ENCODE measurements at regions not wholly inside any gene's neighbourhood (a gene's known extent, or its start where the extent isn't known, plus 50 kb on each side); places are given as distances from the start of the nearest gene placed in this dataset.

- no peak overlapping the region for H3K4me3 ChIP-seq (ENCODE audit: low read depth, low read length)
- no peak for TF ChIP-seq CTCF (conservative IDR thresholded peaks at IDR 0.05; ENCODE audit: low read depth, low read length)
- DNase-seq (ENCODE audit: low read depth), result no peak
These were observed 572.7 kb upstream of the TENM3 start for GRCh38 chr4:181670506-181670905.

GRCh38 chr4:181671672-181672071 is 571.5 kb upstream of the TENM3 start:
- TF ChIP-seq CTCF (conservative IDR thresholded peaks at IDR 0.05; ENCODE audit: low read depth, low read length), result no peak
- no peak overlapping the region for H3K4me3 ChIP-seq (ENCODE audit: low read depth, low read length)
- no peak for DNase-seq (ENCODE audit: low read depth)

GRCh38 chr4:181672751-181673150 is 570.5 kb upstream of the TENM3 start:
- no peak overlapping the region for H3K4me3 ChIP-seq (ENCODE audit: low read depth, low read length)
- TF ChIP-seq CTCF (conservative IDR thresholded peaks at IDR 0.05; ENCODE audit: low read depth, low read length), result no peak
- no peak for DNase-seq (ENCODE audit: low read depth)

- no peak overlapping the region for H3K4me3 ChIP-seq (ENCODE audit: low read depth, low read length)
- TF ChIP-seq CTCF (conservative IDR thresholded peaks at IDR 0.05; ENCODE audit: low read depth, low read length), result no peak
- no peak for DNase-seq (ENCODE audit: low read depth)
These were observed 568.8 kb upstream of the TENM3 start for GRCh38 chr4:181674315-181674875.

GRCh38 chr4:181676546-181676945 is 566.7 kb upstream of the TENM3 start:
- TF ChIP-seq CTCF (conservative IDR thresholded peaks at IDR 0.05; ENCODE audit: low read depth, low read length), result no peak
- no peak overlapping the region for H3K4me3 ChIP-seq (ENCODE audit: low read depth, low read length)
- no peak for DNase-seq (ENCODE audit: low read depth)

- TF ChIP-seq CTCF (conservative IDR thresholded peaks at IDR 0.05; ENCODE audit: low read depth, low read length), result no peak
- no peak for DNase-seq (ENCODE audit: low read depth)
- no peak overlapping the region for H3K4me3 ChIP-seq (ENCODE audit: low read depth, low read length)
These were observed 566.0 kb upstream of the TENM3 start for GRCh38 chr4:181677201-181677600.

GRCh38 chr4:181677621-181678020 is 565.6 kb upstream of the TENM3 start:
- DNase-seq (ENCODE audit: low read depth), result no peak
- no peak for TF ChIP-seq CTCF (conservative IDR thresholded peaks at IDR 0.05; ENCODE audit: low read depth, low read length)
- H3K4me3 ChIP-seq (ENCODE audit: low read depth, low read length), result no peak overlapping the region

Data from epithelial cell of proximal tubule (primary cell).